Neural crest cell (in vitro differentiated cells): ENCODE measurements at regions not wholly inside any gene's neighbourhood (a gene's known extent, or its start where the extent isn't known, plus 50 kb on each side); places are given as distances from the start of the nearest gene placed in this dataset.

ENCODE experiments used
- DNase-seq: peaks from one replicate; pipeline ENCODE4 v3.0.0; 2021; ENCODE audit warnings: low read depth, mixed read lengths, low spot score
- H3K27ac Mint-ChIP-seq: one replicate; pipeline ENCODE4 v1.8.0; 2021; ENCODE audit warnings: mild to moderate bottlenecking, mixed read lengths; ENCODE audit not compliant: unreplicated experiment
- H3K27me3 Mint-ChIP-seq: 2 replicates; pipeline ENCODE4 v1.8.0; 2021; ENCODE audit warnings: low read depth, mild to moderate bottlenecking, mixed read lengths
- H3K36me3 Mint-ChIP-seq: 2 replicates; pipeline ENCODE4 v1.8.0; 2021; ENCODE audit warnings: low read depth, mild to moderate bottlenecking, mixed read lengths
- H3K4me1 Mint-ChIP-seq: 2 replicates; pipeline ENCODE4 v1.8.0; 2021; ENCODE audit warnings: mixed read lengths
- H3K4me3 Mint-ChIP-seq: one replicate; pipeline ENCODE4 v1.8.0; 2021; ENCODE audit warnings: mild to moderate bottlenecking, mixed read lengths
- H3K9me3 Mint-ChIP-seq: 2 replicates; pipeline ENCODE4 v1.8.0; 2021; ENCODE audit warnings: mixed read lengths
- TF ChIP-seq, protein P1 (sequence below): fragments of 200-600 bp; sonication (generic); conservative IDR thresholded peaks from 2 replicates; pipeline ENCODE4 v1.5.0; 2021; ENCODE audit warnings: antibody characterized with exemption, mild to moderate bottlenecking

DNA sequence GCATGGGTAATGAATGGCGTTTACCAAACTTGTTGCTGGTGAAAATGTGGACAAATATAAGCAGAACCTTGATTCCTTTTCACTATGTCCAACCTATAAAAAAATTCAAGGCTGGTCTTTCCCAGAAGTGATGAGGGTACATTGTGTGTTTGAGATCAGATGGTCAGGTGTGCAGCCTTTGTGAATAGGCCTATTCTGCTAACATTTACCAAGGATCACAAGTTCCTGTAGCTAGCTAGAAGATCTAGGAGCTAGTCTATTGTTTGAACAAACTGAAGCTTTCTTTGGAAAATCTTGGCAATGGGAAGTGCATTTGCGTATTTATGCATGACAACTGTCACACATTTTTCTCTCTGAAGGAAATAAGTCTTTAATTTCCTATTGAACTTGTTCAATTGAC lies 489.6 kb downstream of the KLF5 start:
- peaks cover 5% of the 10 kb centered on the region for H3K9me3 Mint-ChIP-seq
- TF ChIP-seq, protein P1, sequence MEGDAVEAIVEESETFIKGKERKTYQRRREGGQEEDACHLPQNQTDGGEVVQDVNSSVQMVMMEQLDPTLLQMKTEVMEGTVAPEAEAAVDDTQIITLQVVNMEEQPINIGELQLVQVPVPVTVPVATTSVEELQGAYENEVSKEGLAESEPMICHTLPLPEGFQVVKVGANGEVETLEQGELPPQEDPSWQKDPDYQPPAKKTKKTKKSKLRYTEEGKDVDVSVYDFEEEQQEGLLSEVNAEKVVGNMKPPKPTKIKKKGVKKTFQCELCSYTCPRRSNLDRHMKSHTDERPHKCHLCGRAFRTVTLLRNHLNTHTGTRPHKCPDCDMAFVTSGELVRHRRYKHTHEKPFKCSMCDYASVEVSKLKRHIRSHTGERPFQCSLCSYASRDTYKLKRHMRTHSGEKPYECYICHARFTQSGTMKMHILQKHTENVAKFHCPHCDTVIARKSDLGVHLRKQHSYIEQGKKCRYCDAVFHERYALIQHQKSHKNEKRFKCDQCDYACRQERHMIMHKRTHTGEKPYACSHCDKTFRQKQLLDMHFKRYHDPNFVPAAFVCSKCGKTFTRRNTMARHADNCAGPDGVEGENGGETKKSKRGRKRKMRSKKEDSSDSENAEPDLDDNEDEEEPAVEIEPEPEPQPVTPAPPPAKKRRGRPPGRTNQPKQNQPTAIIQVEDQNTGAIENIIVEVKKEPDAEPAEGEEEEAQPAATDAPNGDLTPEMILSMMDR: no peak
- H3K27ac Mint-ChIP-seq: no peak overlapping the region
- peaks cover 10% of the 10 kb centered on the region for H3K4me1 Mint-ChIP-seq
- H3K4me3 Mint-ChIP-seq: no peak overlapping the region
- H3K27me3 Mint-ChIP-seq: no peaks in the 10 kb centered on the region
- H3K36me3 Mint-ChIP-seq: no peaks in the 10 kb centered on the region
- no peak for DNase-seq

DNA sequence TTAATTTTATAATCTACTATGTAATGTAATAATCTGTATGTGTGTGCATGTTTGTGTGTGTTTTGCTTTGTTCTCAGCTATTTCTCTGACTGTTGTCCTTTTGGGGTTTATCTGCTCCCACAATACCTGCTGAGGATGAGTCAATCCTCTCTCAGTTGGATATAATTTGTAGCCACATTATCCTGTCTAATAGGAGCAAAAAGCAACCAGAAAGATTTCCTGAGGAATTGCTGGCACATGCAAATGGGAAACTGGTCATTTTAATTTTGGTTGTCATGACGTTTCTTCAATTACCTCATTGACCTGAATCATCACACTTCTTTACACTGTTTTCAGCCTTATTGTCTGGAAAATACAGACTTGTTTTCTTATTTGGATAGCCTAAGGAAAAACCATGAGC lies 488.4 kb downstream of the KLF5 start:
- TF ChIP-seq, protein P1: no peak

DNA sequence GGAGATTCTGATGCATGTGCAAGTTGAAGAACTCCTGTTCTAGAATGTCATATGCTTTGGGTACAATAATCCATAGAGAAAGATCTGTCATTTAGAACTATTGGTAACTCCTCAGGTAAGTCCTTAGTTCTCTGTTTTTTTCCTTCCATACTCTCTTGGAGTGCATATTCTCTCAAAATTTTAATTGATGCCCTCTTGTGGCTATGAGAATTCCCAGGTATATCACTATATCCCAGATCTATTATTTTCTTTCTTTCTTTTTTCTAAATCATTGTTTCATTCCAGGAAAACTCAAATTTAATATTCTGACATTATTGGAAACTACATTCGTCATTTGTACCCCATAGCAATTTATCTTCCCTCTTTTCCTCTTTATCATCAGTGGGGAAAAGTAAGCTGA lies 485.4 kb downstream of the KLF5 start:
- H3K36me3 Mint-ChIP-seq: no peaks in the 10 kb centered on the region
- peaks cover 7% of the 10 kb centered on the region for H3K4me1 Mint-ChIP-seq

More for the DNA sequence above, 488.4 kb downstream of the KLF5 start:
- no peak for DNase-seq
- Mint-ChIP-seq H3K9me3 (no peaks in the 10 kb centered on the region), H3K4me1 (peaks cover 10% of the 10 kb centered on the region), H3K36me3 (no peaks in the 10 kb centered on the region), H3K27ac (no peak overlapping the region), H3K4me3 (no peak overlapping the region), H3K27me3 (no peaks in the 10 kb centered on the region)

DNA sequence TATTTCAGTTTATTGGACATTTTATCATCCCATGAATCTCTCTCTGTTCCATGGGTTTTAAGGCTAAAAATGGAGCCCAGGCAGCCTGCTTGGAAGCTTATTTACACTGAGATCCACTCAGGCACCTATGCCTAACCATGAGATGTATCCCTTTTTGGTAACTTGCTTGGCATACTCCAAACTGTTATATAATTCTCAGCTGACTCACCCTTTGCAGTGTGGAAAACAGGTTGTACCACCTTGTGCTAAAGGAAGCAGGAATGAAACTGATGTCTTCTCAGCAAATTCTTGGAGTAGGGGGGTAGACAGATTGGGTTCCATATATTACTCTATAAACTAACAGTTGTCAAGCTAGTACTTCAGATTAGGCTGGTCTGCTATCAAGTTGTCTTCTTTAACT lies 483.6 kb downstream of the KLF5 start:
- no peaks in the 10 kb centered on the region for H3K4me1 Mint-ChIP-seq
- DNase-seq: no peak
- no peaks in the 10 kb centered on the region for H3K36me3 Mint-ChIP-seq
- H3K4me3 Mint-ChIP-seq: no peak overlapping the region
- TF ChIP-seq, protein P1: no peak
- H3K9me3 Mint-ChIP-seq: no peaks in the 10 kb centered on the region
- H3K27me3 Mint-ChIP-seq: no peaks in the 10 kb centered on the region
- H3K27ac Mint-ChIP-seq: no peak overlapping the region

More for the DNA sequence above, 485.4 kb downstream of the KLF5 start:
- TF ChIP-seq, protein P1: no peak
- H3K4me3 Mint-ChIP-seq: no peak overlapping the region
- DNase-seq: no peak
- no peak overlapping the region for H3K27ac Mint-ChIP-seq
- H3K27me3 Mint-ChIP-seq: no peaks in the 10 kb centered on the region
- no peaks in the 10 kb centered on the region for H3K9me3 Mint-ChIP-seq

DNA sequence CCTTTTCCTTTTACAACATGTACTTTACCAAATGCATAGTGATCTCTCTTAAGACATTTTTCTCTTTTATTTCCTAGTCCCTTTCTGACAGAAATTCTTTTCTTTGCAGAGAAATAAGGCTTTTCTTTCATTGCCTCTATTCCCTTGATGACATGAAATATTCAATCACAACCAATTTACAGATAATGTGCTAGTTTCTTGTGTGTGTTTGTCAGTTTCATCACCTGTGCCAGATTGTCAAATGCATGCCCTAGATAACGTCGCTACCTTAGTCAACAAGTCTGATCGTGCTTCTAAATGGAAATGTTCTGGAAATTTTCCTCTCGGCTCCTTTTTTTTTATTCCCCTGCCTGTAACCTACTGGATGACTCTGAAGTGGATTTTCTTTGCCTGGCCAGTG lies 478.1 kb downstream of the KLF5 start:
- no peak overlapping the region for H3K27ac Mint-ChIP-seq
- TF ChIP-seq, protein P1: no peak
- H3K36me3 Mint-ChIP-seq: no peaks in the 10 kb centered on the region
- no peak for DNase-seq
- no peaks in the 10 kb centered on the region for H3K27me3 Mint-ChIP-seq
- no peaks in the 10 kb centered on the region for H3K4me1 Mint-ChIP-seq
- H3K9me3 Mint-ChIP-seq: no peaks in the 10 kb centered on the region
- no peak overlapping the region for H3K4me3 Mint-ChIP-seq

DNA sequence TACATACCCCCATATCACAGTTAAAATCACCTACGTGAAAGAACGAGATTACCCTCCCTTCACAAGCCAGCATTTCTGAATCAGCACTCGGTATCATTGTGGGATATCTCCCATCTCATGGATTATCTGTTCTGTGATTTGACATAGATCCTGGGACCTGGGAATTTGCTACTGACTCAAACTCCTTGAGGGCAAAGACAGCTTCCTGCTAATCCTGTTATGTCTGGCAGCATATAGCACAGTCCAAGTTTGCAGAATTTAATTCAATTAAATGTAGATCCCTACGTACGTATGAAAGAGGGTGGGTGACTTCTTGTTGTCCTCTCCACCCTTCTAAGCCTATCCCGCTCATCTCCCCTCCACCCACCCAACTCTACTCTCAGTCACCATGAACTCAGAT lies 476.5 kb downstream of the KLF5 start:
- H3K27me3 Mint-ChIP-seq: no peaks in the 10 kb centered on the region
- H3K27ac Mint-ChIP-seq: no peak overlapping the region
- no peaks in the 10 kb centered on the region for H3K36me3 Mint-ChIP-seq
- no peak overlapping the region for H3K4me3 Mint-ChIP-seq
- no peaks in the 10 kb centered on the region for H3K9me3 Mint-ChIP-seq
- H3K4me1 Mint-ChIP-seq: no peaks in the 10 kb centered on the region
- TF ChIP-seq, protein P1: no peak
- no peak for DNase-seq
